HG03558 (cell line): ENCODE measurements at regions not wholly inside any gene's neighbourhood (a gene's known extent, or its start where the extent isn't known, plus 50 kb on each side); places are given as distances from the start of the nearest gene placed in this dataset.
"Not testable (repeated sequence)": the region's sequence is repeated elsewhere in the genome, so short reads cannot be mapped to it uniquely, and the experiment has no call there.

Source experiments
- ATAC-seq: cut with Tn5 transposase; IDR thresholded peaks from one replicate; pipeline ENCODE4 v1.9.1; 2021; ENCODE audit warnings: moderate number of reproducible peaks; ENCODE audit not compliant: unreplicated experiment; ENCODE audit errors: extremely low read depth

- no peak for ATAC-seq
These were observed 916.5 kb upstream of the SOX11 start for GRCh38 chr2:4775668-4776067.

DNA sequence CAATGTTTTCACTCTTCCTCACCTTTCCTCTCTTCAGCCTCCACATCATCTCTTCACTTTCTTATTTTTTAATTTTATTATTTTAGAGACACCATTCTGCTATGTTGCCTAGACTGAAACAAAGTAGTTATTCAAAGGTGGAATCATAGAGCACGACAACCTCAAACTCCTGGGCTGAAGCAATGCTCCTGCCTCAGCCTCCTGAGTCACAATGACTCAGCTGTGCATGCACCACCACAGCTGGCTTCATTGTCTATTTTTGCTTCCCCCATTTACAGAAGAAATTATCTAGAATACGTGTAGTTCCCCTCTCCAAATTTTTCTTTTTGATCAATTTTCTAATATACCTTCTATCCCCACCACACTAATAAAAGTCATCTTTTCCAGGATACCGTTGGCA, 911.5 kb upstream of the SOX11 start:
- no peak for ATAC-seq

DNA sequence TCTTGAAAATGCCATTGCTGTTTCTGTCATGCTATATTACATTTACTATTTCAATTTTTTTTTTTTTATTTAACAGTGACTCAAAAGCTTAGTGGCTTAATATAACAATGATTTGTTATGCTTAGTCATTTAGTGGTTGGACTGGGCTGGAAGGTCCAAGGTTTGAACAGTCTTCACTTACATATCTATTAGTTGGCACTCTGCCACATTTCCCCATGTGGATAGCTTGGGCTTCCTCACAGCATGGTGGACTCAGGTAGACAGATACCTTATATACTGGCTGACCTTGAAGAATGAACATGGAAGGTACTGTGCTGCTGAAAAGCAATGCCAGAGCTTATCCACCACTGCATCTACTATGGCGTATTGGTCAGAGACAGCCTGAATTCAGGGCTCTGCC, 909.5 kb upstream of the SOX11 start:
- ATAC-seq = no peak

GRCh38 chr2:4791488-4791887, 900.7 kb upstream of the SOX11 start:
- no peak for ATAC-seq

GRCh38 chr2:4792126-4792525, 900.1 kb upstream of the SOX11 start:
- no peak for ATAC-seq

DNA sequence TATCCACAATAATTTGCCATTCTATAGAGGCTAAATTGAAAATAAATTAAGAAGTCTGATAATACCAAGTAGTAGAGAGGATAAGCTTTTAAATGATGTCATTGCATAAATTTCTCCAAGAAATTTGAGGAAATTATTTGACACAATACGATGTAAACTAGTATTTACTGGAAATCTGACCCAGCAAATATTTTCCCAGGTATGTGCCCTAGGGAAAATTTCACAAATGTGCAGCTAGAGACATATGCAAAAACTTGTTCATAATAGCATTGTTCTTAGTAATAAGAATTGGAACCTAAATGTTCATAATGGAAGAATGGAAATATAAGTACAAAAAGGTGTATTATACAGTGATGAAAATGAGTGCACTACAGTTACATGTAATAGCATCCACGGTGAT, 888.8 kb upstream of the SOX11 start:
- ATAC-seq = no peak

- ATAC-seq = not testable (repeated sequence)
These were observed 878.0 kb upstream of the SOX11 start for GRCh38 chr2:4814137-4814536.

DNA sequence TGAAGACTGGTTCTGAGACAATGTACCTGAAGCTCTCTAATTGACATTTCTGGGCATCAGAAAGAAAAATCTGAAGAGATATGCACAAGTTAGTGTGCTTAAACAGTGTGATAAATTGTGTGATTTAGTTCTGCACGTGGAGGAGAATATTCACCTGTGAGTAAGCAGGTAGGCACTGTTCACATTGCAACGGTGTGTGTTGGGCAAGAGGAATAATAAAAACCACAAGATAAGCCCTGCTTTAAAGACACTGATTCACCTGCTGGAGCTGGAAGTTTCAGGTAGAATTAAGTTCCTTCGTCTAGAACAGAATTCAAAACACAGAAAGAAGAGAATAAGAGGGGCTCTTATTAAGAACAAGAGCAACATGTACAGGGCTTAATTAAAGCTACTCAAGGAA, 864.3 kb upstream of the SOX11 start:
- no peak for ATAC-seq

DNA sequence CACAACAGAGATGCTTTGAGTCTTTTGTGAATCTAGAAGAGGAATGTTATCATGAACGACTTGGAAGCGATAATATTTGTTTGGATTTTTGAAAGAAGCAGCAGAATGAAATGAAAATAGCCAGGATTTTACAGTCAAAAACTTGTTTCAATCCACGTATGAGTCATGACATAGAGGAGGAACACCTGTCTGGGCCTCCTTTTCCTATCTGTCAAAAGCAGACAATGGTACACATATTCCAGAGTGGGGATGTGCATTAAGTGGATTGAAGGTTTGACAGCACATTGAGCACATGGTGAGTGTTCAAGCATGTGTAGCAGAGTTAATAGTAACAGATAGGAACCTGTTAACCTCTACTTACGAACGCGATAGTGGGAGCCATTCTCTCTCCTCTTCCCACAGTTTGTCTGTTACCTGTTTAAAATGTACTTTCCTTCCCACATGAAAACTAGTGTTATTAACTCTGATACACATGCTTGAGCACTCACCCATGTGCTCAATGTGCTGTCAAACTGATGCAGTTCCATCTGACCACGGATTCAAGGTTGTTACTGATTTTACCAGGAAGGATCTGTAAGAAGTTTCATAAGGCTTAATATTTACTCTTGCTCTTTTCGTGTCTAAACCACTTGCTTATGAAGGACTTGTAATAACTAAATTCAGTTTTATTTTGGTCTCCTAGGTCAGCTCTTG, 863.4 kb upstream of the SOX11 start:
- ATAC-seq = no peak

DNA sequence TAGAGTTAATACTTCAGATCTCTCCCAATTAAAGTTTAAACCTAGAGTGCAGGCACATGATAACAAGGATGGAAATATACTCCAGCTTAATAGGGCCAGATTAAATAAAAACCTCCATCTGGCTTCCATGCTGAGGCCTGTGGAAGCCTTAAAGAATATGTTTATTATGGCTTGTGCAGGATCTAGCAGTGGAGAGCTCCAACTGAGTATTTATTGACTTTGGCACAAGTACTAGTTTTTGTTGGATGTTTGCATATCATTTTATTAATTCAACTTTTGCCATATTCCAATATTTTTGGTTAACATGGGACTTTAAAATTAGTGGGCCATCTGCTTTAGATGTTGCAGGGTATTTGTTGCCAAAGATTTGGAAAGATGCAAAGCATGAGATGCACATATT, 860.4 kb upstream of the SOX11 start:
- no peak for ATAC-seq

DNA sequence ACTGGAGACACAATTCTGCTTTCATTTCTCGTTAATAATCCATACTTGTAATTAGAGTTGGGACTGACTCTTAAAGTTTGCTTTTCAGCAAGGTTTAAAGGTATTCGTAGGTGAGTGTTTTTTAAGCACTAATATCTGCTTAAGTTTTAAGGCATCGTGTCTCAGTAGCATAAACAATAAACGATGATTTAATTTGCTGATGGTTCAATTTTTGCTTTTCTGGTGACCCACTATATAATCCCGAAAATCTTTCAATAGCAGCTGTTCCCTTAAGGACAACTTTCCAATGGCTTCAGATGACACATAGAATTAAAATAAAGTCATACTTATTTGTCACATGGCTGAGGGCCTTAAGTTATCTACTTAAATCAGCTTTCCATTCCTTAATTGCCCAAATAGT, 859.5 kb upstream of the SOX11 start:
- no peak for ATAC-seq

DNA sequence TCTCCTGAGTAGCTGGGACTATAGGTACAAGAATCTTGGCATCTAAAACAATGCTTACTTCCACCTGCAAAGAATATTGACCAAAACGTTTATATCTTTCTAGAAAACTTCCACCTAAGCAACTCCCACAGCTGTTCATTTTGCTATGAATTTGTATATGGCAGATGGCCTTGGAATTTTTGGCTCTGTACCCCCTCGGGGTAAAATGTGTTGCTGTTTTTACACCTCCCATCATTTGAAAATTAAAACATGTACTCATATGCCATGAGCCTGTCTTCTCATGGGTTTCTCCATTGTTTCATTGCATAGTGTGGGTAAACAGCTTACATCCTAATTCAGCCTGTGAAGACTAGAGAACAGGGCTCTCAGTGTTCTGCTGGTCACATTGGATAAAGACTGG, 853.6 kb upstream of the SOX11 start:
- no peak for ATAC-seq

DNA sequence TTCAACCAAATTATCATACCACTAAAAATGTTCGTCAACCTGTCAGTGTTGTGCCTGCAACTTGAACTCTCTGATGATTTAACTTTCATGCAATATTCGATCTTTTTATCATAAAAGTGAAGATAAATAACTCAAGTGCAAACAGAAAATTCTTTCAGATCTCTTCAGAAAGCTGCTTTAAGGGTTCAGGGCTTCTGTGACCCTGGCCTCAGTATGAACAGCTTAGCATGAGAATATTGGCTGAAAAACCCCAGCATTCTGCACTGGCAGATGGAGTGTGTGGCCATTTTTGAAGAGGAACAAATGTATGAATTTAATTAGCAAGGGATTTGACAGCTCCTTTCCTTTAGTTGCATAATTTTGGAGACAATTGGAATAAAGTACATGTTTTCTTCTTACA, 851.4 kb upstream of the SOX11 start:
- no peak for ATAC-seq

GRCh38 chr2:4844881-4845280, 847.3 kb upstream of the SOX11 start:
- no peak for ATAC-seq

- no peak for ATAC-seq
These were observed 830.2 kb upstream of the SOX11 start for GRCh38 chr2:4862031-4862430.

DNA sequence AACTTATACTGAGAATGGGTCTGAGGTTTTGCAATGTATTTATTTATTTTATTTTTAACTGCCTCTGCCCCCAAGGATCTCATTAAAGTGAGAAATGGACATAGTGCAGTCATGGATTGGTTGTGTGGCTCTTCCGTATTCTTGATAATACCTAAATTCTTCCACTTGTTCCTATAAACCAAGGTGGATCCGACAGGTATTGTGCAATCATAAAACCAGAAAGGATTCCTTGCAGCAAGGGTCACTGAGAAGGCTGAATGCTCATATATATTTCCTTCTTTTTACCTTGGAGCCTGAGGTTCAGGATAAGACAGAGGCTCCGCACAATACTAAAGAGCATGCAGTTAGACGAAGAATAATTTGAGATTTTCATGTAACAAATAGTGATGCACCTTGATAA, 826.0 kb upstream of the SOX11 start:
- ATAC-seq = no peak

DNA sequence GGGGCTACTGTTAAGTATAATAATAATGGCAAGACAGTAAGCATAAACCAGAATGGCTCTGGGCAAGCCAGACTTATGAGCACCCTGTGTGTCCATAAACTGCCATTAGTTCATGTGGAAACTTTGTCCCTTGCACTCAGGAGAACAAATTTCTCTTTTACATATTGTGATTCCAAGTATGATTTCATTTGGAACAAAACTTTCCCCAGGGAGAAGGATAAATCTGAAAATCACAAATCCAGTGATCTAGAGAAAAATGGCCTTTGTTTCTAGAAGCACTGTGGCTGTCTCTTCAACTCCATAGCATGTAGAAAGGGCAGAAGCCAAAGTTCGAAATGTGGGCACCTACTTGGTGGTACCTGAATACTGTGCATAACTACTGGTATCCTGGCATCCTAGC, 823.7 kb upstream of the SOX11 start:
- no peak for ATAC-seq

GRCh38 chr2:4869154-4869553, 823.0 kb upstream of the SOX11 start:
- no peak for ATAC-seq

GRCh38 chr2:4873364-4873763, 818.8 kb upstream of the SOX11 start:
- ATAC-seq = no peak

DNA sequence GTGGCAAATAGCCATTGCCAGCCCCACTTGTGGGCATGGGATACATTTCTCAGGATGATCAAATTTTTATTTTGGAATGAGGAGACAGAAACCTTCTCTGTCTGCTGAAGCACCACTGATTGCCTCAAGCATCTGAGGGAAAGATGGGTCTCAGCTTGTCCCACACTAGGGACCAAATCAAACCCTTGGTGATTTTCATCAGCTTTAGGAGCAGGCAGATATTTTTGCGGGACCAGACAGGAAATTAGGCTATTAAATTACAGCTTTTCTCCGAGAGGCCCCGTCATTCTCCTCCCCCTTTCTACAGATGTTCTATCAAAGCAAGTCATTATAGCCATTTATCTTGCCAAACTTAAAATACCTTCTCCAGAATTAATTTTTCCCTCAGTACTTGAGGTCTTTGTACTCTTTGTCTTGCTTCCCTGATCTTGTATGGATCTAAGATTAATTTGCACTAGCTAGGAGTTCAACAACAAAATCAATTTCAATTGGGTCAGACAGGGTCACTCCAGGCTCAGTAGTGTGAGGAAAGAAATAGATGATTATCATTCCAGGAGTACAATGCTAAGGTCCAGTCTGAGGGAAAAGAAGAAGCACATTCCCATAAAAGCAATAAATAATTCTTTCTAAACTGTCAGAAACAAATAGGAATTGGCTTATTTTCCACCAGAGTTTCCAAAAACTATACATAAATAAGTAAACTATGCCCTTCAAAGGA, 818.1 kb upstream of the SOX11 start:
- no peak for ATAC-seq

DNA sequence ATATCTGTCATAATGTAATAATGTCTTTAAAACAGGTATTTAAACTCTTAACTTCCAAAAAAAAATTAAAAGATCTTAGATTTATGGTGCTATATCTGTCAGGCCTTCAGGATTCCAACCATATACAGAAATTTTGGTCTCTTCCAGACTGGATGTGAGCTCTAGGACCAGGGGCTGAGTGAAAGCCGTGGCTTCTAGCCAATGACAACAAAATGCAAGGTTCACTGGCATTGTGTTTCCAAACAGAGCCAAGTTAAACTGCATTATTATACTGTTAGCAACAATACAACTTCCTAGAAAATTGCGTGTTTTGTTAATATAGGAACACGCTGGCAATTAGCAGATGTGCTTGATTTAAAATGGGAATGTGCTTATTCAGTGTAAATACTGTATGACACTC, 809.8 kb upstream of the SOX11 start:
- ATAC-seq = no peak

- ATAC-seq = no peak
These were observed 809.2 kb upstream of the SOX11 start for GRCh38 chr2:4882941-4883340.
